Karpas-422 (cell line): ENCODE measurements at regions not wholly inside any gene's neighbourhood (a gene's known extent, or its start where the extent isn't known, plus 50 kb on each side); places are given as distances from the start of the nearest gene placed in this dataset.
"Not testable (repeated sequence)": the region's sequence is repeated elsewhere in the genome, so short reads cannot be mapped to it uniquely, and the experiment has no call there.

Experiments
- DNase-seq: peaks from one replicate; pipeline ENCODE4 v3.0.0-alpha.2; 2015
- H2AFZ ChIP-seq: fragments of 200-600 bp; sonication (generic); 2 replicates; pipeline ENCODE4 v1.6.1; 2014; ENCODE audit warnings: antibody characterized with exemption, low read length, mixed read lengths
- H3K27ac ChIP-seq: fragments of 200-600 bp; sonication (generic); 2 replicates; pipeline ENCODE4 v1.5.1; 2014; ENCODE audit warnings: mild to moderate bottlenecking, low read length, moderate library complexity
- H3K27me3 ChIP-seq: fragments of 200-600 bp; sonication (generic); 2 replicates; pipeline ENCODE4 v1.6.1; 2014; ENCODE audit warnings: low read length, mixed read lengths
- H3K36me3 ChIP-seq: fragments of 200-600 bp; sonication (generic); 2 replicates; pipeline ENCODE4 v1.6.1; 2014; ENCODE audit warnings: low read length, mixed read lengths; ENCODE audit not compliant: insufficient read depth
- H3K4me1 ChIP-seq: fragments of 200-600 bp; sonication (generic); 2 replicates; pipeline ENCODE4 v1.6.1; 2014; ENCODE audit warnings: mild to moderate bottlenecking, low read length, mixed read lengths
- H3K4me2 ChIP-seq: fragments of 200-600 bp; sonication (generic); 2 replicates; pipeline ENCODE4 v1.6.1; 2014; ENCODE audit warnings: low read length, low read depth, mild to moderate bottlenecking; ENCODE audit not compliant: poor library complexity, severe bottlenecking
- H3K4me3 ChIP-seq: fragments of 200-600 bp; sonication (generic); 2 replicates; pipeline ENCODE4 v1.5.1; 2014; ENCODE audit warnings: mild to moderate bottlenecking, antibody characterized with exemption, low read length, mixed read lengths
- H3K79me2 ChIP-seq: fragments of 200-600 bp; sonication (generic); 2 replicates; pipeline ENCODE4 v1.6.1; 2014; ENCODE audit warnings: mild to moderate bottlenecking, low read length, mixed read lengths
- H3K9ac ChIP-seq: fragments of 200-600 bp; sonication (generic); 2 replicates; pipeline ENCODE4 v1.6.0; 2014; ENCODE audit warnings: low read length
- H3K9me2 ChIP-seq: fragments of 200-600 bp; sonication (generic), shearing (Covaris generic); replicated peaks from 2 replicates; pipeline ENCODE4 v1.6.0; 2014; ENCODE audit warnings: mild to moderate bottlenecking, low read length, moderate library complexity; ENCODE audit not compliant: insufficient read depth
- H3K9me3 ChIP-seq: fragments of 300-700, 200-600 bp; sonication (generic); 2 replicates; pipeline ENCODE4 v1.6.1; 2014; ENCODE audit warnings: low read length, mixed read lengths
- H4K20me1 ChIP-seq: fragments of 200-600 bp; sonication (generic); 2 replicates; pipeline ENCODE4 v1.6.1; 2014; ENCODE audit warnings: mild to moderate bottlenecking, antibody characterized with exemption, low read length, low read depth; ENCODE audit not compliant: insufficient read depth

DNA sequence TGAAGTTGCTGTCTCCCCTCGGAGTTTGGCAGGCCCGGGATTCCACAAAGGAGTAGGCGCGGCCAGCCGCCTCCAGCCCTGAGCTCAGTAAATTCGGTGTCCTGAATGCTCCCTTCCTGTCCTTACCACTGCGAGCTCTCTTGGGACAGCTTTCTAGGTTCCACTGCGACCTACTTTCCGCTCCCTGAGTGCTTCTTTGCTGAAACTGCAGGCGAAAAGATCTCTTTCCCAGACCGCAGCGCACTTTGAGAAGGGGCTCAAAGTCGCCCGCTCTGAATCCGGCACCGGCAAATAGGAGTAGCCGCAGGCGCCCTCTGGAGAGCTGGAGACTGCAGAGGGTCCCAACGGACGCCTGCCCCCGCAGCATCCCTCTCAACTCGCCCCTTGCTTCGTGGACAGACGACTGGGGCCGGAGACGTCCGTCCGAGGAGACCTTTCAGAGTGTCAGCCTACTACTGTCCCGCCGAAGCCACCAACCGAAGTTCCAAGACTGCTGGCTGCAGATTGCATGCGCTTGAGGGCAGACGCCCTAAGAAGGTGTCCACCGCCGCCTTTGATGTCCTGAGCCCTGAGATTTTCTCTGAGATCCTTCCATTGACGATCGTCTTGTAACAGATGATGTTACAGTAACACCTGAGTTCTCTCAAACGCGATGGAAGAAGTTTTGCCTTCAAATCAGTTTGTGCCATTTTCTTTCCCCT is 96.0 kb downstream of the ANXA2R start:
- Histone ChIP-seq H4K20me1 (no peaks in the 10 kb centered on the region), H3K9me2 (no peaks in the 10 kb centered on the region), H3K9me3 (no peaks in the 10 kb centered on the region), H2AFZ (no peak overlapping the region), H3K79me2 (no peaks in the 10 kb centered on the region), H3K4me3 (no peak overlapping the region), H3K4me1 (peaks cover 3% of the 10 kb centered on the region; the same call in 1 of the 2 replicates), H3K9ac (no peak overlapping the region), H3K27me3 (0 out of 2 replicates have a peak, but pooled peaks cover 3% of the 10 kb centered on the region), H3K4me2 (no peak overlapping the region), H3K36me3 (no peaks in the 10 kb centered on the region), H3K27ac (no peak overlapping the region)
- DNase-seq, result no peak

DNA sequence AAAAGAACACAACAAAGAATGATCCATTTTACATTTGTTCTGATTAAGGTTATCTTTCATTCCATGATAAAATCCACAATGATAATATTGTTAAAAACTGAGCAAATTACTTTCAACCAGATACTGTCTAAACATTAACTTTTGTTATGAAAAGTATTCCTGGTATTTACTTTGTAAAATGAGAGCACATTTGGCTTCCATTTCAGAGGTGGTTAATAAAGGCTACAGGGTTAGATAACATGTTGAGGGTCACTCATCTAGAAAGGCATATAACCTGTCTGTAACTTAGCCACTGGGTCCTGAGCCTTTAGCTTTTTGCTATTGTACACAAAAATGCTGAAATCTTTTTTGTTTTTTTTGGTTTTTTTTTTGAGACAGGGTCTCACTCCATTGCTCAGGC is 99.3 kb downstream of the ANXA2R start:
- H3K36me3 ChIP-seq, result no peaks in the 10 kb centered on the region
- H3K4me3 ChIP-seq, result no peak overlapping the region
- no peaks in the 10 kb centered on the region for H3K79me2 ChIP-seq
- H3K27me3 ChIP-seq, result 0 out of 2 replicates have a peak, but pooled peaks cover 3% of the 10 kb centered on the region
- no peaks in the 10 kb centered on the region for H4K20me1 ChIP-seq
- no peak overlapping the region for H3K27ac ChIP-seq
- no peak for DNase-seq
- no peak overlapping the region for H2AFZ ChIP-seq
- H3K9me3 ChIP-seq, result no peaks in the 10 kb centered on the region
- no peaks in the 10 kb centered on the region for H3K4me1 ChIP-seq
- H3K4me2 ChIP-seq, result no peak overlapping the region
- H3K9me2 ChIP-seq, result no peaks in the 10 kb centered on the region
- H3K9ac ChIP-seq, result no peak overlapping the region

DNA sequence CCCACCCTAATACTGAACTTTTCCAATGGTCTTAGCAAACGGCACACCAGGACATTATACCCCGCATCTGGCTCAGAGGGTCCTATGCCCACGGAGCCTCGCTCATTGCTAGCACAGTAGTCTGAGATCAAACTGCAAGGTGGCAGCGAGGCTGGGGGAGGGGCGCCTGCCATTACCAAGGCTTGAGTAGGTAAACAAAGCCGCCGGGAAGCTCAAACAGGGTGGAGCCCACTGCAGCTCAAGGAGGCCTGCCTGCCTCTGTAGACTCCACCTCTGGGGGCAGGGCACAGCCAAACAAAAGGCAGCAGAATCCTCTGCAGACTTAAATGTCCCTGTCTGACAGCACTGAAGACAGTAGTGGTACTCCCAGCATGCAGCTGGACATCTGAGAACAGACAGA is 108.1 kb downstream of the ANXA2R start:
- H3K79me2 ChIP-seq, H3K4me3 ChIP-seq, H3K9ac ChIP-seq, H3K27me3 ChIP-seq, H3K9me3 ChIP-seq, H3K4me1 ChIP-seq, DNase-seq, H3K9me2 ChIP-seq, H3K36me3 ChIP-seq, H3K4me2 ChIP-seq, H4K20me1 ChIP-seq, H2AFZ ChIP-seq, H3K27ac ChIP-seq: not testable (repeated sequence)

DNA sequence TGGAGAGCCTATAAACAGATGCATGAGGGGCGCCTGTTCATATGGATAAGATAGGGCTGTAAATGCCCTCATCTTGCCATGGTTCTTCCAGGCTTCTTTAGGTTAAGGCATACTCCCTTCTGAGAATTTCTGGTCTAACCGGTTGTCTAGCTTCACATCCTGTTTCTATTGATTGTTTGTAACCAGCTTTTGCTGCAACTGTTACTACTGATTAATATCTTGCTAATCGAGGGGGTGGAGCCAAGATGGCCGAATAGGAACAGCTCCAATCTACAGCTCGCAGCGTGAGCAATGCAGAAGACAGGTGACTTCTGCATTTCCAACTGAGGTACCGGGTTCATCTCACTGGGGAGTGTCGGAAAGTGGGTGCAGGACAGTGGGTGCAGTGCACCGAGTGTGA is 108.7 kb downstream of the ANXA2R start:
- not testable (repeated sequence) for H4K20me1 ChIP-seq, H3K9me2 ChIP-seq, H3K4me1 ChIP-seq, H3K79me2 ChIP-seq, H3K9me3 ChIP-seq, H3K27me3 ChIP-seq, DNase-seq, H3K36me3 ChIP-seq, H3K27ac ChIP-seq, H3K9ac ChIP-seq, H2AFZ ChIP-seq, H3K4me3 ChIP-seq, H3K4me2 ChIP-seq

DNA sequence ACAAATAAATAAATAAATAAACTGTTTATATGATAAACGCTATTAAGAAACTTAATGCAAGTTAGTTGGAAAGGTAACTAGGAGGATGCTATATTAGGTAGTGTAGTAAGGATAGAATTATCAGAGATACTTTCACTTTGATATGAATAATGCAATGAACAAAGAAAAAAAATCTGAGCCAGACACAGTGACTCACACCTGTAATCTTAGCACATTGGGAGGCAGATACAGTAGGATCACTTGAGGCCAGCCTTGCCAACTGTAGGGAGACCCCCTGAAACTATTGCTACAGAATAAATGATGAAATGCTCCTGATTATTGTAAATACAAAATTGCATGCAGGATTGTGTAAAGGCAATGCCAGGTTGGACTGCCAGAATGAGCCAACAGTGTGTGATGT is 109.2 kb downstream of the ANXA2R start:
- no peaks in the 10 kb centered on the region for H3K79me2 ChIP-seq
- H3K9me2 ChIP-seq, result no peaks in the 10 kb centered on the region
- no peaks in the 10 kb centered on the region for H3K27me3 ChIP-seq
- no peak for DNase-seq
- H2AFZ ChIP-seq, result no peak overlapping the region
- H3K9ac ChIP-seq, result no peak overlapping the region
- no peaks in the 10 kb centered on the region for H3K9me3 ChIP-seq
- H4K20me1 ChIP-seq, result no peaks in the 10 kb centered on the region
- H3K27ac ChIP-seq, result no peak overlapping the region
- H3K4me2 ChIP-seq, result no peak overlapping the region
- H3K4me1 ChIP-seq, result no peaks in the 10 kb centered on the region
- no peaks in the 10 kb centered on the region for H3K36me3 ChIP-seq
- H3K4me3 ChIP-seq, result no peak overlapping the region

DNA sequence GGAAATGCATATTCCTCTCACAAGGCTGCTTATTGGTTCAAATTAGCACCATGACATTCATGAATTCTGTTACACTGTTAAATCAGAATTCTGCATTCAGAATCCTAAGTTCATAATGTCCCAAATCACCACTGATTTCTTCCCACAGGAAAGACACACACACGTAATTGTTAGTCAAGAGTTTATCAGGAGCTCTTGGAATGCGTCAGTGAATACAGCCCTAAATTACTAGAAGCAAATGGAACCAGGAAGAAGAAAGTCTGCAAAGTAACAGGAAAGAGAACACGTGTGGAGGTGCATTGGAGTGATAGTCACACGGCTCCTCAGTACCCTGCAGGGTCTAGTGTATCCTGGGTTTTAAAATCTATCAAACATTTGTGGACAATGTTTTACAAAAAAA is 110.2 kb downstream of the ANXA2R start:
- no peak overlapping the region for H3K9ac ChIP-seq
- H3K4me3 ChIP-seq, result no peak overlapping the region
- H3K4me2 ChIP-seq, result no peak overlapping the region
- H2AFZ ChIP-seq, result no peak overlapping the region
- H3K36me3 ChIP-seq, result no peaks in the 10 kb centered on the region
- H3K9me3 ChIP-seq, result no peaks in the 10 kb centered on the region
- no peaks in the 10 kb centered on the region for H3K4me1 ChIP-seq
- H3K27me3 ChIP-seq, result no peaks in the 10 kb centered on the region
- H3K27ac ChIP-seq, result no peak overlapping the region
- no peaks in the 10 kb centered on the region for H3K79me2 ChIP-seq
- H4K20me1 ChIP-seq, result no peaks in the 10 kb centered on the region
- no peak for DNase-seq
- H3K9me2 ChIP-seq, result no peaks in the 10 kb centered on the region

DNA sequence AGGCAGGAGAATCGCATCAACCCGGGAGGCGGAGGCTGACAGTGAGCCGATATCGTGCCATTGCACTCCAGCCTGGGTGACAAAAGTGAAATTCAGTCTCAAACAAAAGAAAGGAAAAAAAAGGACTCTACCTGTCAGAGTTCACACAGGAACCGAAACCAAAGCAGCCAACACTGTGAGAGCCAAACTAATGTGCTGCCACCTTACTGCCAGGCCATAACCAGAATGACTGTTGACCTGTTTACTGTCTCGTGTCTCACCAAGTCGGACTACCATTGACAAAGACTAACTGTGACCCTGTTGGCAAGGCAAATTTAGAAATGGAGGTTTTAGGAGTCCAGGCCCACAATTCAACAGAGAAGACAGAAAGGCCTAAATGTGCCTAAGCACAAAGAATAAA is 112.4 kb downstream of the ANXA2R start:
- no peaks in the 10 kb centered on the region for H4K20me1 ChIP-seq
- no peak overlapping the region for H3K27ac ChIP-seq
- no peaks in the 10 kb centered on the region for H3K79me2 ChIP-seq
- H3K36me3 ChIP-seq, result no peaks in the 10 kb centered on the region
- H3K4me3 ChIP-seq, result no peak overlapping the region
- DNase-seq, result no peak
- no peak overlapping the region for H3K4me2 ChIP-seq
- H3K27me3 ChIP-seq, result no peaks in the 10 kb centered on the region
- H3K9me3 ChIP-seq, result no peaks in the 10 kb centered on the region
- no peak overlapping the region for H2AFZ ChIP-seq
- no peaks in the 10 kb centered on the region for H3K4me1 ChIP-seq
- H3K9ac ChIP-seq, result no peak overlapping the region
- H3K9me2 ChIP-seq, result no peaks in the 10 kb centered on the region

DNA sequence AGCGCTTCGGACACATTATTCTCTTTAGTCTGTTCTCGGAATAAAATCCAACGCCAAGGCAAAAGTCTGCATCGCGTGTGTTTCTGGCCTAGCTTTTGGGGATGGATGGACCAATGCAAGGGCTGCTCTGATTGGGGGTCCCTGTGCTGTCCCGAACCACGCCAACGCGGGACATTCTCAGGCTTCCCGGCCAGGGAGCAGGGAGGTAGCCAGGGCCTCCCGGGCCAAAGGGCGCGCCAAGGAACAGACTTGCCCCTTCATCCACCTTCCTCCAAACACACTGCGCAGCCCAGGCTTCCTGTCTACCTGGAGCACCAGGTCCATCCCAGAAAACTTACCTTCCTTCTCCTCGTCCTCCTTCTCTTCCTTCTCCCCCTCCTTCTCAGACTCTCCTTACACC is 113.0 kb upstream of the SELENOP start:
- Histone ChIP-seq H3K27ac (no peak overlapping the region), H3K4me1 (no peaks in the 10 kb centered on the region), H3K27me3 (no peaks in the 10 kb centered on the region), H3K79me2 (no peaks in the 10 kb centered on the region), H3K9ac (no peak overlapping the region), H3K4me2 (no peak overlapping the region), H3K9me2 (no peaks in the 10 kb centered on the region), H3K9me3 (no peaks in the 10 kb centered on the region), H3K36me3 (no peaks in the 10 kb centered on the region), H4K20me1 (no peaks in the 10 kb centered on the region), H3K4me3 (no peak overlapping the region), H2AFZ (no peak overlapping the region)
- no peak for DNase-seq

DNA sequence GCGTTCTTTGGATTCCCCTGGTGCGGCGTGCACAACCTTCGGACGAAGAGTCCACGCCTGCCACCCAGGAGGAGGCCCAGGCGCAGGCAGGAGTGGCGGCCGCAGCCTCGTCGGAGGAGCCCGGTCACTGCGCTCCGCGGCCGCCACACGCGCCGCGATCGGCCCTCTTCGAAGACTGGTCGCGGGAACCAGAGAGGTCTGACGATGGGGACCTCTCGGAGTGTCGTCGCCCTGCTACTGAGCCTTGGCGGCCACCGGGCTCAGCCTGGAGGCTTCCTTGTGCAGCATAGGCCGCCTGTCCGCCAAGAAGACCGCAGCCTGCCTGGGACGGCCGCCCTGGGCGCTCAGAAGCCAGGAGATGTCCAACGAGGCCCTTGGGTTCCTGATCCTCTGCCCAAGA is 112.5 kb upstream of the SELENOP start:
- H4K20me1 ChIP-seq, result no peaks in the 10 kb centered on the region
- H3K36me3 ChIP-seq, result no peaks in the 10 kb centered on the region
- no peak overlapping the region for H2AFZ ChIP-seq
- DNase-seq, result no peak
- H3K27ac ChIP-seq, result no peak overlapping the region
- H3K4me3 ChIP-seq, result no peak overlapping the region
- no peak overlapping the region for H3K4me2 ChIP-seq
- no peaks in the 10 kb centered on the region for H3K9me3 ChIP-seq
- H3K9me2 ChIP-seq, result no peaks in the 10 kb centered on the region
- no peaks in the 10 kb centered on the region for H3K4me1 ChIP-seq
- H3K9ac ChIP-seq, result no peak overlapping the region
- no peaks in the 10 kb centered on the region for H3K79me2 ChIP-seq
- H3K27me3 ChIP-seq, result no peaks in the 10 kb centered on the region
